SK-N-SH treated with all-trans-retinoic acid at 6 μM for 48 hours (cell line): ENCODE measurements at regions not wholly inside any gene's neighbourhood (a gene's known extent, or its start where the extent isn't known, plus 50 kb on each side); places are given as distances from the start of the nearest gene placed in this dataset.

Source experiments
- ARNTL ChIP-seq: fragments of 450-650 bp; formaldehyde crosslinking; IDR thresholded peaks from 2 replicates; pipeline ENCODE4 v1.5.0; 2020; ENCODE audit warnings: low read depth, mild to moderate bottlenecking, moderate library complexity, borderline replicate concordance
- BACH2 ChIP-seq: fragments of 250-450 bp; sonication (Bioruptor Pico); IDR thresholded peaks from 2 replicates; pipeline ENCODE4 v1.9.0; 2021; ENCODE audit warnings: mild to moderate bottlenecking, borderline replicate concordance
- CSDC2 ChIP-seq: fragments of 250-450 bp; sonication (Bioruptor Pico); IDR thresholded peaks from 2 replicates; pipeline ENCODE4 v1.5.0; 2020; ENCODE audit warnings: mild to moderate bottlenecking, moderate library complexity
- CSRNP3 ChIP-seq: fragments of 250-450 bp; sonication (Bioruptor Pico); IDR thresholded peaks from 2 replicates; pipeline ENCODE4 v1.5.1; 2021; ENCODE audit warnings: mild to moderate bottlenecking, moderate library complexity
- PATZ1 ChIP-seq: fragments of 250-450 bp; sonication (Bioruptor Pico); IDR thresholded peaks from 2 replicates; pipeline ENCODE4 v1.8.0; 2020; ENCODE audit warnings: mild to moderate bottlenecking, moderate library complexity, borderline replicate concordance
- PPARA ChIP-seq: fragments of 250-450 bp; sonication (Bioruptor Pico); IDR thresholded peaks from 2 replicates; pipeline ENCODE4 v1.5.0; 2020; ENCODE audit warnings: mild to moderate bottlenecking, borderline replicate concordance
- SNAI2 ChIP-seq: fragments of 250-450 bp; sonication (Bioruptor Pico); IDR thresholded peaks from 2 replicates; pipeline ENCODE4 v1.5.0; 2020; ENCODE audit warnings: mild to moderate bottlenecking, moderate library complexity
- TOX ChIP-seq: fragments of 250-450 bp; sonication (Bioruptor Pico); IDR thresholded peaks from 2 replicates; pipeline ENCODE4 v1.8.0; 2021; ENCODE audit warnings: mild to moderate bottlenecking, moderate library complexity, borderline replicate concordance
- TSHZ2 ChIP-seq: fragments of 250-450 bp; sonication (Bioruptor Pico); IDR thresholded peaks from 2 replicates; pipeline ENCODE4 v1.5.0; 2020; ENCODE audit warnings: mild to moderate bottlenecking, moderate library complexity
- ZFP30 ChIP-seq: fragments of 450-650 bp; formaldehyde crosslinking; IDR thresholded peaks from 2 replicates; pipeline ENCODE4 v1.5.0; 2022; ENCODE audit warnings: mild to moderate bottlenecking, moderate library complexity
- ZNF565 ChIP-seq: fragments of 450-650 bp; formaldehyde crosslinking; conservative IDR thresholded peaks from 2 replicates; pipeline ENCODE4 v1.5.0; 2020; ENCODE audit warnings: low read depth, mild to moderate bottlenecking, moderate library complexity
- ZNF70 ChIP-seq: fragments of 450-650 bp; formaldehyde crosslinking; IDR thresholded peaks from 2 replicates; pipeline ENCODE4 v1.5.0; 2020; ENCODE audit warnings: mild to moderate bottlenecking, moderate library complexity
- ZNF8 ChIP-seq: fragments of 450-650 bp; formaldehyde crosslinking; IDR thresholded peaks from 2 replicates; pipeline ENCODE4 v1.5.0; 2020; ENCODE audit warnings: mild to moderate bottlenecking, moderate library complexity
- TF ChIP-seq, protein P1 (sequence below): fragments of 250-450 bp; sonication (Bioruptor Pico); IDR thresholded peaks from 2 replicates; pipeline ENCODE4 v1.5.1; 2020; ENCODE audit warnings: low read depth, mild to moderate bottlenecking, moderate library complexity

GRCh38 chr16:55107851-55108250, 177.2 kb downstream of the IRX5 start:
- TF ChIP-seq BACH2 (CRISPR knock-in tag) (no peak), PATZ1 (no peak), CSDC2 (CRISPR knock-in tag) (no peak), ZNF565 (CRISPR knock-in tag) (no peak), PPARA (no peak), ZFP30 (no peak), TSHZ2 (CRISPR knock-in tag) (no peak), ZNF8 (CRISPR knock-in tag) (no peak), SNAI2 (CRISPR knock-in tag) (no peak), ARNTL (CRISPR knock-in tag) (no peak), CSRNP3 (CRISPR knock-in tag) (no peak), ZNF70 (CRISPR knock-in tag) (no peak), TOX (no peak)
- TF ChIP-seq, protein P1, sequence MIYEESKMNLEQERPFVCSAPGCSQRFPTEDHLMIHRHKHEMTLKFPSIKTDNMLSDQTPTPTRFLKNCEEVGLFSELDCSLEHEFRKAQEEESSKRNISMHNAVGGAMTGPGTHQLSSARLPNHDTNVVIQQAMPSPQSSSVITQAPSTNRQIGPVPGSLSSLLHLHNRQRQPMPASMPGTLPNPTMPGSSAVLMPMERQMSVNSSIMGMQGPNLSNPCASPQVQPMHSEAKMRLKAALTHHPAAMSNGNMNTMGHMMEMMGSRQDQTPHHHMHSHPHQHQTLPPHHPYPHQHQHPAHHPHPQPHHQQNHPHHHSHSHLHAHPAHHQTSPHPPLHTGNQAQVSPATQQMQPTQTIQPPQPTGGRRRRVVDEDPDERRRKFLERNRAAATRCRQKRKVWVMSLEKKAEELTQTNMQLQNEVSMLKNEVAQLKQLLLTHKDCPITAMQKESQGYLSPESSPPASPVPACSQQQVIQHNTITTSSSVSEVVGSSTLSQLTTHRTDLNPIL, result no peak
